B cell (primary cell): ENCODE measurements at regions not wholly inside any gene's neighbourhood (a gene's known extent, or its start where the extent isn't known, plus 50 kb on each side); places are given as distances from the start of the nearest gene placed in this dataset.

ENCODE experiments used
- ATAC-seq: fragments of 200-7000 bp; cut with Tn5 transposase; one replicate; pipeline ENCODE4 v1.10.0; 2021; ENCODE audit warnings: low read depth, mild to moderate bottlenecking, moderate number of reproducible peaks, moderate library complexity
- CTCF ChIA-PET: fragments of 350-600 bp; sonication (Branson Sonifier 250); formaldehyde crosslinking; loops from one replicate; lab custom pipeline; 2021; ENCODE audit warnings: antibody characterized with exemption, inconsistent platforms; lab: Charles Lee
- POLR2A ChIA-PET: fragments of 350-600 bp; sonication (Branson Sonifier 250); formaldehyde crosslinking; loops from one replicate; lab custom pipeline; 2021; ENCODE audit warnings: antibody characterized with exemption; lab: Charles Lee
- DNase-seq: peaks from one replicate; pipeline ENCODE4 v3.0.0; 2013
- H2AFZ ChIP-seq: 2 replicates; pipeline ENCODE4 v1.6.1; 2012; ENCODE audit warnings: mild to moderate bottlenecking, low read depth, low read length; ENCODE audit not compliant: insufficient read depth, poor library complexity, severe bottlenecking
- H3K27ac ChIP-seq, 2 donors: 1 replicate in 1 of 2; 2 replicates in 1 of 2; pipeline ENCODE4 v1.5.1; 2012 to 2013; ENCODE audit warnings: low read length in 2 of 2, mild to moderate bottlenecking in 2 of 2, moderate library complexity in 1 of 2
- H3K27me3 ChIP-seq, 4 experiments: fragments of 200-600 bp in 1 of 4; sonication (generic) in 1 of 4; replicated peaks in 1 of 4; 1 replicate in 2 of 4; 2 replicates in 2 of 4; pipeline versions ENCODE4 v1.6.1 to v1.7.0; 2013 to 2016; ENCODE audit warnings: low read length in 3 of 4, mild to moderate bottlenecking in 2 of 4, mixed read lengths in 1 of 4, moderate library complexity in 1 of 4; ENCODE audit not compliant: insufficient read depth in 4 of 4, control insufficient read depth in 3 of 4; ENCODE audit errors: control extremely low read depth in 1 of 4
- H3K36me3 ChIP-seq, 2 experiments: replicated peaks in 1 of 2; 1 replicate in 1 of 2; 2 replicates in 1 of 2; pipeline versions ENCODE4 v1.6.1 to v1.7.1; 2013; ENCODE audit warnings: low read length in 1 of 2; ENCODE audit not compliant: insufficient read depth in 2 of 2, control insufficient read depth in 1 of 2; ENCODE audit errors: control extremely low read depth in 1 of 2, extremely low read depth in 1 of 2
- H3K4me1 ChIP-seq, 2 donors: fragments of 200-600 bp in 1 of 2; sonication (generic) in 1 of 2; 1 replicate in 1 of 2; 2 replicates in 1 of 2; pipeline versions ENCODE4 v1.5.1 to v1.6.1; 2013 to 2017; ENCODE audit warnings: low read length in 2 of 2; ENCODE audit not compliant: control insufficient read depth in 2 of 2, insufficient read depth in 2 of 2
- H3K4me2 ChIP-seq: replicated peaks from 2 replicates; pipeline ENCODE3; 2012; ENCODE audit warnings: mild to moderate bottlenecking, low read depth, low read length; ENCODE audit not compliant: poor library complexity, severe bottlenecking
- H3K4me3 ChIP-seq, 5 experiments: fragments of 200-600 bp in 1 of 5; sonication (generic) in 1 of 5; 1 replicate in 3 of 5; 2 replicates in 2 of 5; pipeline versions ENCODE4 v1.5.1 to v1.7.0; 2011 to 2016; ENCODE audit warnings: low read length in 4 of 5, mild to moderate bottlenecking in 4 of 5, low read depth in 2 of 5, control low read depth in 1 of 5, moderate library complexity in 1 of 5; ENCODE audit not compliant: insufficient read depth in 1 of 5; ENCODE audit errors: control extremely low read depth in 1 of 5, extremely low read depth in 1 of 5
- H3K79me2 ChIP-seq: fragments of 200-600 bp; sonication (generic); one replicate; pipeline ENCODE4 v1.6.0; 2016; ENCODE audit warnings: low read length; ENCODE audit not compliant: control insufficient read depth, insufficient read depth
- H3K9ac ChIP-seq: fragments of 200-600 bp; sonication (generic); 2 replicates; pipeline ENCODE4 v1.6.1; 2017; ENCODE audit warnings: mild to moderate bottlenecking, low read length, moderate library complexity
- H3K9me3 ChIP-seq, 3 donors: one replicate each; pipeline versions ENCODE4 v1.6.1 to v1.7.1; 2013; ENCODE audit warnings: low read length in 2 of 3; ENCODE audit not compliant: control insufficient read depth in 2 of 3, insufficient read depth in 1 of 3; ENCODE audit errors: control extremely low read depth in 1 of 3
- H4K20me1 ChIP-seq: 2 replicates; pipeline ENCODE4 v1.6.0; 2012; ENCODE audit warnings: mild to moderate bottlenecking, low read length; ENCODE audit not compliant: insufficient read depth, control insufficient read depth, poor library complexity, severe bottlenecking
- H3K27ac Mint-ChIP-seq: one replicate; pipeline ENCODE4 v1.8.0; 2021; ENCODE audit warnings: mixed read lengths
- H3K27me3 Mint-ChIP-seq: one replicate; pipeline ENCODE4 v1.8.0; 2021; ENCODE audit warnings: mixed read lengths
- H3K4me1 Mint-ChIP-seq: one replicate; pipeline ENCODE4 v1.8.0; 2021; ENCODE audit warnings: mixed read lengths
- H3K4me3 Mint-ChIP-seq: one replicate; pipeline ENCODE4 v1.8.0; 2021; ENCODE audit warnings: mixed read lengths
- H3K9me3 Mint-ChIP-seq: one replicate; pipeline ENCODE4 v1.8.0; 2022; ENCODE audit warnings: mixed read lengths; ENCODE audit not compliant: insufficient read depth
- EZH2 ChIP-seq: IDR thresholded peaks from 2 replicates; pipeline ENCODE4 v1.6.1; 2012; ENCODE audit warnings: borderline replicate concordance, low read depth, mild to moderate bottlenecking, moderate library complexity, low read length; ENCODE audit not compliant: insufficient read depth, poor library complexity, severe bottlenecking
- WGBS: methylation state at CpG from one replicate; pipeline ENCODE4 v1.1.5; 2013; ENCODE audit warnings: missing lambda C conversion rate; ENCODE audit not compliant: insufficient coverage; 5-methylcytosine and 5-hydroxymethylcytosine counted together
- intact Hi-C: fragments of 100-400 bp; cut with micrococcal nuclease; formaldehyde crosslinking; loops from one replicate; pipeline ENCODE4 v1.10.0; 2022
- TF ChIP-seq, protein P1 (sequence below): fragments of 200-600 bp; IDR thresholded peaks from one replicate; pipeline ENCODE4 v1.8.0; 2022; ENCODE audit warnings: antibody characterized with exemption, mild to moderate bottlenecking

GRCh38 chr16:59053911-59054310 lies 319.8 kb upstream of the GOT2 start:
- Histone ChIP-seq H3K4me1 (no peaks in the 10 kb centered on the region), H3K27me3 (no peaks in the 10 kb centered on the region), H3K9me3 (no peaks in the 10 kb centered on the region), H4K20me1 (no peaks in the 10 kb centered on the region), H3K36me3 (no peaks in the 10 kb centered on the region), H3K4me2 (no peak overlapping the region), H3K4me3 (no peak overlapping the region), H2AFZ (no peak overlapping the region), H3K79me2 (no peaks in the 10 kb centered on the region), H3K27ac (no peak overlapping the region), H3K9ac (no peak overlapping the region)
- Mint-ChIP-seq H3K27ac (no peak overlapping the region), H3K27me3 (no peaks in the 10 kb centered on the region), H3K4me3 (no peak overlapping the region), H3K9me3 (peaks cover 6% of the 10 kb centered on the region), H3K4me1 (no peaks in the 10 kb centered on the region)
- WGBS = 69% methylated on average over 3 of the region's 3 CpGs
- POLR2A ChIA-PET = no interaction called here
- DNase-seq (no peak), ATAC-seq (no peak)
- TF ChIP-seq, protein P1, sequence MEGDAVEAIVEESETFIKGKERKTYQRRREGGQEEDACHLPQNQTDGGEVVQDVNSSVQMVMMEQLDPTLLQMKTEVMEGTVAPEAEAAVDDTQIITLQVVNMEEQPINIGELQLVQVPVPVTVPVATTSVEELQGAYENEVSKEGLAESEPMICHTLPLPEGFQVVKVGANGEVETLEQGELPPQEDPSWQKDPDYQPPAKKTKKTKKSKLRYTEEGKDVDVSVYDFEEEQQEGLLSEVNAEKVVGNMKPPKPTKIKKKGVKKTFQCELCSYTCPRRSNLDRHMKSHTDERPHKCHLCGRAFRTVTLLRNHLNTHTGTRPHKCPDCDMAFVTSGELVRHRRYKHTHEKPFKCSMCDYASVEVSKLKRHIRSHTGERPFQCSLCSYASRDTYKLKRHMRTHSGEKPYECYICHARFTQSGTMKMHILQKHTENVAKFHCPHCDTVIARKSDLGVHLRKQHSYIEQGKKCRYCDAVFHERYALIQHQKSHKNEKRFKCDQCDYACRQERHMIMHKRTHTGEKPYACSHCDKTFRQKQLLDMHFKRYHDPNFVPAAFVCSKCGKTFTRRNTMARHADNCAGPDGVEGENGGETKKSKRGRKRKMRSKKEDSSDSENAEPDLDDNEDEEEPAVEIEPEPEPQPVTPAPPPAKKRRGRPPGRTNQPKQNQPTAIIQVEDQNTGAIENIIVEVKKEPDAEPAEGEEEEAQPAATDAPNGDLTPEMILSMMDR = no peak
- TF ChIP-seq EZH2 = no peak
- CTCF ChIA-PET = no interaction called here
- intact Hi-C loops = no loop called here

GRCh38 chr16:59052231-59052630 lies 318.1 kb upstream of the GOT2 start:
- no peak overlapping the region for H3K4me3 ChIP-seq

More at GRCh38 chr16:59052231-59052630, 318.1 kb upstream of the GOT2 start:
- no peak overlapping the region for H3K9ac ChIP-seq
- H3K79me2 ChIP-seq = no peaks in the 10 kb centered on the region
- CTCF ChIA-PET = no interaction called here
- H3K27me3 Mint-ChIP-seq = no peaks in the 10 kb centered on the region
- DNase-seq (no peak), ATAC-seq (no peak)
- H3K27me3 ChIP-seq = no peaks in the 10 kb centered on the region
- POLR2A ChIA-PET = no interaction called here
- H3K27ac Mint-ChIP-seq = no peak overlapping the region
- TF ChIP-seq, protein P1 = no peak
- no peak for TF ChIP-seq EZH2
- H3K9me3 ChIP-seq = no peaks in the 10 kb centered on the region
- H2AFZ ChIP-seq = no peak overlapping the region
- H3K27ac ChIP-seq = no peak overlapping the region
- WGBS = 94% methylated on average over 3 of the region's 5 CpGs
- intact Hi-C loops = no loop called here
- no peaks in the 10 kb centered on the region for H4K20me1 ChIP-seq
- H3K4me1 ChIP-seq = no peaks in the 10 kb centered on the region
- no peaks in the 10 kb centered on the region for H3K9me3 Mint-ChIP-seq
- no peak overlapping the region for H3K4me2 ChIP-seq
- no peaks in the 10 kb centered on the region for H3K4me1 Mint-ChIP-seq
- H3K4me3 Mint-ChIP-seq = no peak overlapping the region
- no peaks in the 10 kb centered on the region for H3K36me3 ChIP-seq
